Liver (tissue), 3 donors: ENCODE measurements at regions not wholly inside any gene's neighbourhood (a gene's known extent, or its start where the extent isn't known, plus 50 kb on each side); places are given as distances from the start of the nearest gene placed in this dataset.

Experiments used
- JUND ChIP-seq, 2 donors: IDR thresholded peaks; 2 replicates each; pipeline ENCODE4 v1.6.1; 2016; ENCODE audit warnings: antibody characterized with exemption in 2 of 2
- SP1 ChIP-seq: IDR thresholded peaks from 2 replicates; pipeline ENCODE4 v1.6.1; 2018; ENCODE audit warnings: antibody characterized with exemption, mild to moderate bottlenecking
- TAF1 ChIP-seq: conservative IDR thresholded peaks from 2 replicates; pipeline ENCODE4 v1.6.1; 2016; ENCODE audit warnings: antibody characterized with exemption, mild to moderate bottlenecking
- TF ChIP-seq, protein P1 (sequence below): fragments of 150-350 bp; IDR thresholded peaks from 2 replicates; pipeline ENCODE4 v1.5.1; 2017; ENCODE audit warnings: improper control_type of control experiment, low read depth, low read length; ENCODE audit not compliant: missing input control
- TF ChIP-seq, protein P2 (sequence below): IDR thresholded peaks from 2 replicates; pipeline ENCODE4 v1.6.1; 2016; ENCODE audit warnings: antibody characterized with exemption
- TF ChIP-seq, protein P3 (sequence below): IDR thresholded peaks from 2 replicates; pipeline ENCODE4 v1.6.1; 2016; ENCODE audit warnings: antibody characterized with exemption
- TF ChIP-seq, protein P4 (sequence below): IDR thresholded peaks from 2 replicates; pipeline ENCODE4 v1.6.1; 2016; ENCODE audit warnings: antibody characterized with exemption
- donor health status: healthy.
- donor health status: healthy.

DNA sequence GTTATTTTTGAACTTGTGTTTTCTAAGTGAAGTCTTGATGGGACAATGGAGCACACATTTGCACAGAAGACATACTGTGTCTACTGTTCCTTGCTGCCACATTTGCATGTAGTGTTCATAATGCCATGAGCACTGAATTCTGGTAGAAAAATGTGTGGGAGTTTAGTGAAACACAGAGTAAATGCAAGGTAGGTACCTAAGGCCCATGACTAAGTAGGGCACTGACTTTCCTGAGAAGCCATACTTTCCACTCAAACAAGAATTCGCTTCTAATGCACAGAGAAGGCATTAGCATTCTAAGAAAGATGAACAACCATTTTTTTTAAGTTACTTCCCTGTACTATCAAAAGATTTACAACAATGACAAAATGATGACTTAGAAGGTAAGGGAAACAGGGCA is 282.2 kb downstream of the MAN2A1 start:
- TF ChIP-seq, protein P1, sequence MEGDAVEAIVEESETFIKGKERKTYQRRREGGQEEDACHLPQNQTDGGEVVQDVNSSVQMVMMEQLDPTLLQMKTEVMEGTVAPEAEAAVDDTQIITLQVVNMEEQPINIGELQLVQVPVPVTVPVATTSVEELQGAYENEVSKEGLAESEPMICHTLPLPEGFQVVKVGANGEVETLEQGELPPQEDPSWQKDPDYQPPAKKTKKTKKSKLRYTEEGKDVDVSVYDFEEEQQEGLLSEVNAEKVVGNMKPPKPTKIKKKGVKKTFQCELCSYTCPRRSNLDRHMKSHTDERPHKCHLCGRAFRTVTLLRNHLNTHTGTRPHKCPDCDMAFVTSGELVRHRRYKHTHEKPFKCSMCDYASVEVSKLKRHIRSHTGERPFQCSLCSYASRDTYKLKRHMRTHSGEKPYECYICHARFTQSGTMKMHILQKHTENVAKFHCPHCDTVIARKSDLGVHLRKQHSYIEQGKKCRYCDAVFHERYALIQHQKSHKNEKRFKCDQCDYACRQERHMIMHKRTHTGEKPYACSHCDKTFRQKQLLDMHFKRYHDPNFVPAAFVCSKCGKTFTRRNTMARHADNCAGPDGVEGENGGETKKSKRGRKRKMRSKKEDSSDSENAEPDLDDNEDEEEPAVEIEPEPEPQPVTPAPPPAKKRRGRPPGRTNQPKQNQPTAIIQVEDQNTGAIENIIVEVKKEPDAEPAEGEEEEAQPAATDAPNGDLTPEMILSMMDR = no peak
- TF ChIP-seq, protein P2, sequence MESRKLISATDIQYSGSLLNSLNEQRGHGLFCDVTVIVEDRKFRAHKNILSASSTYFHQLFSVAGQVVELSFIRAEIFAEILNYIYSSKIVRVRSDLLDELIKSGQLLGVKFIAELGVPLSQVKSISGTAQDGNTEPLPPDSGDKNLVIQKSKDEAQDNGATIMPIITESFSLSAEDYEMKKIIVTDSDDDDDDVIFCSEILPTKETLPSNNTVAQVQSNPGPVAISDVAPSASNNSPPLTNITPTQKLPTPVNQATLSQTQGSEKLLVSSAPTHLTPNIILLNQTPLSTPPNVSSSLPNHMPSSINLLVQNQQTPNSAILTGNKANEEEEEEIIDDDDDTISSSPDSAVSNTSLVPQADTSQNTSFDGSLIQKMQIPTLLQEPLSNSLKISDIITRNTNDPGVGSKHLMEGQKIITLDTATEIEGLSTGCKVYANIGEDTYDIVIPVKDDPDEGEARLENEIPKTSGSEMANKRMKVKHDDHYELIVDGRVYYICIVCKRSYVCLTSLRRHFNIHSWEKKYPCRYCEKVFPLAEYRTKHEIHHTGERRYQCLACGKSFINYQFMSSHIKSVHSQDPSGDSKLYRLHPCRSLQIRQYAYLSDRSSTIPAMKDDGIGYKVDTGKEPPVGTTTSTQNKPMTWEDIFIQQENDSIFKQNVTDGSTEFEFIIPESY = no peak
- TF ChIP-seq JUND (IDR thresholded peaks at IDR 0.05) = no peak
- TF ChIP-seq, protein P3, sequence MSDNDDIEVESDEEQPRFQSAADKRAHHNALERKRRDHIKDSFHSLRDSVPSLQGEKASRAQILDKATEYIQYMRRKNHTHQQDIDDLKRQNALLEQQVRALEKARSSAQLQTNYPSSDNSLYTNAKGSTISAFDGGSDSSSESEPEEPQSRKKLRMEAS = no peak
- no peak for TF ChIP-seq TAF1
- TF ChIP-seq, protein P4, sequence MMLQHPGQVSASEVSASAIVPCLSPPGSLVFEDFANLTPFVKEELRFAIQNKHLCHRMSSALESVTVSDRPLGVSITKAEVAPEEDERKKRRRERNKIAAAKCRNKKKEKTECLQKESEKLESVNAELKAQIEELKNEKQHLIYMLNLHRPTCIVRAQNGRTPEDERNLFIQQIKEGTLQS = no peak
- TF ChIP-seq SP1 = no peak
